CD4-positive, alpha-beta T cell treated with Interleukin-15 for 4 hours (primary cell): ENCODE measurements at regions not wholly inside any gene's neighbourhood (a gene's known extent, or its start where the extent isn't known, plus 50 kb on each side); places are given as distances from the start of the nearest gene placed in this dataset.
"Not testable (repeated sequence)": the region's sequence is repeated elsewhere in the genome, so short reads cannot be mapped to it uniquely, and the experiment has no call there.

Source experiments
- DNase-seq: peaks from one replicate; pipeline ENCODE4 v3.0.0-alpha.2; 2020; ENCODE audit warnings: low spot score

DNA sequence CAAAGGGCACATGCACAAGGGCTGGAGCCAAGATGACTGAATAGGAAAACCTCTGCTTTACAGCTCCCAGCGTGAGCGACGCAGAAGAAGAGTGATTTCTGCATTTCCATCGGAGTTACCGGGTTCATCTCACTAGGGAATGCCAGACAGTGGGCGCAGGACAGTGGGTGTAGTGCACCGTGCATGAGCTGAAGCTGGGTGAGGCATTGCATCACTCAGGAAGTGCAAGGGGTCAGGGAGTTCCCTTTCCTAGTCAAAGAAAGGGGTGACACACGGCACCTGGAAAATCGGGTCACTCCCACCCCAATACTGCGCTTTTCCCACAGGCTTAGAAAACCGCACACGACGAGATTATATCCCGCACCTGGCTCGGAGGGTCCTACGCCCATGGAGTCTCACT is 64.5 kb upstream of the HTR1E start:
- not testable (repeated sequence) for DNase-seq

DNA sequence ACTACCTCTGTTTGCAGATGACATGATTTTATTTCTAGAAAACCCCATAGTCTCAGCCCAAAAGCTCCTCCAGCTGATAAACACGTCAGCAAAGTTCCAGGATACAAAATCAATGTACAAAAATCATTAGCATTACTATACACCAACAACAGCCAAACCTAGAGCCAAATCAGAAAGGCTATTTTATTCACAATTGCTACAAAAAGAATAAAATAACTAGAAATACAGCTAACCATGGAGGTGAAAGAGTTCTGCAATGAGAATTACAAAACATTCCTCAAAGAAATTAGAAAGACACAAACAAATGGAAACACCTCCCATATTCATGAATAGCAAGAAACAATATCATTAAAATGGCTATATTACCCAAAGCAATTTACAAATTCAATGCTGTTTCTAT is 65.6 kb upstream of the HTR1E start:
- DNase-seq, result no peak

DNA sequence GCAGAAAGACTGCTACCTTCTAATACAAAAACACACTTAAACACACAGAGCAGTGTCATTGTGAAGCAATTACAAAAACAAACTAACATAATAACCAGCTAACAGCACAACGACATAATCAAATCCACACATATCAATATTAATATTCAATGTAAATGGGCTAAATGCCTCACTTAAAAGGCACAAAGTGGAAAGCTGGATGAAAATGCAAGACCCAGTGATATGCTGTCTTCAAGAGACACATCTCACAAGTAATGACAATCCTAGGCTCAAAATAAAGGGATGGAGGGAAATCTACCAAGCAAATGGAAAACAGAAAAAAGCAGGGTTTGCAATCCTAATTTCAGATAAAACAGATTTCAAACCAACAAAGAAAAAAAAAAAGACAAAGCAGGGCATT is 67.8 kb upstream of the HTR1E start:
- DNase-seq, result no peak

DNA sequence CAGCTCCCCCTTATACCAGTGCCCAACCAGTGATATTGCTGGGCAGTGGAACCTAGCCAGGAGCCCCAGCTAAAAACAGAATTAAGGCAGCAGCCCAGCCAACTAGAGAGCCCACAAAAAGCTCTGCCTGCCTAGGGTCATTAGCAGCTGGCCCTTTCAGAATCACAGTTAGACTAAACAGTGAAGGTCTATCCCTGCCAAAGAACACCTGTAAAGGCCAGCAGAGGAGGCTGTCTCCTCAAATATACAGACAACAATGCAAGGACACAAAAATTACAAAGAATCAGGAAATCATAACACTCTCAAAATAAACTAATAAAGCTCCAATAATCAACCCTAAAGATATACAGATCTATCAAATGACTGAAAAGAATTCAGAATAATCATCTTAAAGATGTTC is 77.8 kb upstream of the HTR1E start:
- no peak for DNase-seq

DNA sequence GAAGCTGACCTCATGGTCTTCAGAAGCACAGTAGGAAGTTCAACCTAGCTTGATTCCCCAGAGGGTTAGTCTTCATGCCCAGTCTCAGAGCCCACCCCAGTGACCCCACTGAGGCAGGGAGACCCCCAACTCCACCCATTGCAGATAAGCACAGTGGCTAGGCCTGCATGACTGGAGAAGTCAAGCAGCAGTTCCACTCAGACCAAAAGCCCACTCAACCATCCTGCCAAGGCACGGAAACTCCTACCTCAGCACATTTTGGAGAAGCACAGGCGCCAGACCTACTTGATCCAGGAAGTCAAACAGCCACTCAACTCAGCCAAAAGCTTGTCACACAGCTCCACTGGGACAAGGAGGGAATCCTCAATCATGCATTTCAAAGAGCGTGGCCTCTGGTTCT is 78.4 kb upstream of the HTR1E start:
- DNase-seq, result no peak

DNA sequence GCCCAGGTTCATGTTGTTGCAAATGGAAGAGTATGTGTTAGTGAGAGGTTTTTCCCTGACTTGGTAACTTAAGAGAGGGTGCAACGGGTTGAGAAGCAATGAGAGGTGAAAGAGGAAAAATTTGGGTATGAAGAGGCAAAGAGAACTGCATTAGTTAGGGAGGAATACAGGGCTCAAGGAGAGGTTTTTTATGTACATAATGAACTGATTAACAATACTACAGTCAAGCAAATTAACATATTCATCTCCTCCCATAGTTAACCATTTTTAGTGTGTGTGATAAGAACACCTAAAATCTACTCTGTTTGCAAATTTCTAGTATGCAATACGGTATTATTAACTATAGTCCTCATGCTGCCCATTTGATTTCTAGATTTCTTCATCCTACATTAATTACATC is 79.5 kb upstream of the HTR1E start:
- DNase-seq, result no peak

DNA sequence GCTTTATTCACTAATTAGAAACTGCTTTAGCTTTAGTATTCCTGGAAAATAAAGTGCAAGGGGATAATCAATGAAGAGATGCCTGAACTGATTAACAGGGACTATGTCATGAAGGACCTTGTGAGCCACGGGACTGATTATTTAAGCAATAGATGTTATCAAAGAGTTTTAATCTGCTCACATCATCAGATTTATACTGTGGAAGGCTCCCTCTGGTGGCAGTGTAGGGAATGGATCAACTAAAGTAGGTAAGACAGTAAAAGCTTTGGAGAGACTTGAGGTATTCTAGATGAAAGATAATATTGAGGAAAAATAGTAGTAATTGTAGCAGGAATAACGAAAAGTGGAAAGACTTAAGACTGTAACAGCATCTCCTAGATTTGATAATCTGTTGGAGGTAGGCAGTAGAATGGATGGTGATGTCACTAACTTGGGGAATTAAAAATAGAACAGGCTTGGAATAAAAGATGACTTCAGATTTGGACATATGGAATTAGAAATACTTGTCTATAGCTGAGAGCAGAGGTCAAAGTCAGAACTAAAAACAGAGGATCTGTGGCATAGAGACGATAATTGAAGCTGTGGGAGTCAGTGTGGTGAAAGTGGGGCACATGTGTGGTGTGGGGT is 80.3 kb upstream of the HTR1E start:
- DNase-seq, result peak; percentile 9

DNA sequence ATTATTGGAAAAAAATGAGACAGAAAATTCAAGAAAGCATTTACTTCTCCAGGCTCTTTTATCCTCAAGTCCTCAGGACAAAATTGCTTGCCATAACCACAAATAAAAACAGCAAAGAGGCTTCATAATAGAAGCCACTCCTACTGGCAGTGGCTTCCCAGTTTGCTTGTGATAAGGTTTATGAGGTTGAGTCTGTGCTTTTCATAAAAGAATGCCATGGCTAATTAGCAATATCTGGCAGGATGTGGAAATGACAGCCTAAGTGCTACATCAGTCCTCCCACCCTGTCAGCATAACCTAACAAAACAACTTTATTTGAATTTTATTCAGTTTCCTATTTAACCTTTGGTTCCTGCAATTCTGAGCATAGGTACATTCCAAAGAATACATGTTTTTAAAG is 80.9 kb upstream of the HTR1E start:
- DNase-seq, result no peak

DNA sequence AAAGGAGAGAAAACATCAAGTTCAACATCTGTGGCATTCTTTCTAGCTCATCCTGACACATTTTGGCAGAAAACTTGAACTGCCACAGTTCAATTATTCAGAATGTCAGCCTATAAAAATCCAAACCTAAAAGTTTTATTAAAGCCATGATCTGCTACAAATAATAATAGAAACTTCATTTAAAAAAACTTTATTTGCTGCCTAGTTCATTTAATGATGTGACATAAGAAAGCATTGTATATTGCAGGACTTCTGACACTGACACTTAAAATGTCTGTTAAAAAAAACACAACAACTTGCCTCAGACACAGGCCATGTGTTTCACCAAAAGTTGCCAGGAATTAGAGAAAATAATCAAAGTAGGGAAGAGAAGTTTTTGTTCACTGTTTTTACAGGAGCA is 88.3 kb upstream of the HTR1E start:
- DNase-seq, result no peak

DNA sequence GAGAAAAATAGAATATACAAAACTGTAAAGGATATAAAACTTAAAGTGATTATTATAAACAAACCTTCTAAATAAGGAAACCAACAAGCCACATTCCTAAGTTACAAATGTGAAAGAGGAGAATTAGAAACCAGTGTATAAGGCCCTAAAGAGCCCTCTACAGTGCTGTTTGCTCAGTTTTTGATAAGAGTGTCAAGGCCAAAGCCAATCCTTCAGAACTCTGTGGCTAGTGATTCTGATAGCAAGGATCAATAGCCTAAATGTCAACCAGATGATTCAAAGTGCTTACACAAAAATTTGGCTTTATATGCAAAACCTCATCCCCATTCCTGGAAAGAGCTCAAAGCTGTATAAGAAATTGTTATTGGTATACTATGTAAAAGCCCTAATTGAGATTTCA is 104.6 kb upstream of the HTR1E start:
- no peak for DNase-seq

DNA sequence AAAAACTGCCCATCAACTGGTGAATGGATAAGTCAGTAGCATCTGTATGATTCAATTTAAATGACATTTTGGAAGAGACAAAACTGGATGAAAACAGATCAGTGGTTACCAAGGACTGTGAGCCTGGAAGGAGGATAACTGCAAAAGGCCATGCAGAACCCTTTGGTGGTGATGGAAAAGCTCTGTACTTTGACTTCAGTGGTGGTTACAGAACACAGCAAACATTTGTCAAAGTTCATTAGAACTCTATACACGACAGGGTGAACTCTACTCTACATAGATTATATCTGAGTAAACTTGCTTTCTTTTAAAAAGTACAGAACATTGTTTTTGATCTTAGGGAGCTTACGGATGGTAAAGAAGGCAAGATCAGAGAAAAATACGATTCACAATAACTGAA is 111.9 kb upstream of the HTR1E start:
- DNase-seq, result no peak

DNA sequence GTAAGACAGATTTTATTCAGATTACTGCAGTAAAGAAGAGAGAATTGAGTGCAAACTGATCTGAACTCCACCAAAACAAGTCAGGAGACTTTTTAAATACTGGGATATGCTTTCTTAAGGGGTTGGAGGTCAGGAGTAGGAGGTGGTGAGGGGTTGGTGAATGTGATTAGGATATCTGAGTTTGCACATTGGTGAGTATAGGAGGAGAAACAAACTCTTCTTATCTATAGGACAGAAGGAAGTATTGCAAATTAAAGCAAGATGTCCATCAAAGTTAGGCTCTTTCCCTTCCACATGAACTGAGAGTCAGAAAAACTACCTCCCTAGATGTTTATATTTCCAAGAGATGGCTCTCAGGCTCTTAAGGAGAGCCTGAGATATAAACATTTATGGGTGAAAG is 114.6 kb upstream of the HTR1E start:
- DNase-seq, result no peak

DNA sequence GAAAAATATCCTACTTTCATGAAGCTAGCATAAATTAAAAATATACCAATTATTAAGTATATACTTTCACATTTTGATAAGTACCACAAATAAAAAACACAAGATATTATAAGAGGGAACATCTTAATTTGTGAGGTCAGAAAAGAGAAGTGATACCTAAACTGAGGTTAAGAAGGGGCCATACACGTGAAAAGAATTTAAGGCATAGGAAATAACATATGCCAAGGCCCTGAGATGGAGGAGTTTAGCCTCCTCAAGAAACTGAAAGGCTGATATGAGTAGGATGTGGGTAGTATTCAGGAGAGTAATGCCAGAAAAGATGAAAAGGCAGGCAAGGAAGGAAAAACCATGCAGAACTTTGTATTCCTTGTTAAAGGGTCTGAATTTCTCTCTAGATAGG is 116.6 kb upstream of the HTR1E start:
- DNase-seq, result no peak

DNA sequence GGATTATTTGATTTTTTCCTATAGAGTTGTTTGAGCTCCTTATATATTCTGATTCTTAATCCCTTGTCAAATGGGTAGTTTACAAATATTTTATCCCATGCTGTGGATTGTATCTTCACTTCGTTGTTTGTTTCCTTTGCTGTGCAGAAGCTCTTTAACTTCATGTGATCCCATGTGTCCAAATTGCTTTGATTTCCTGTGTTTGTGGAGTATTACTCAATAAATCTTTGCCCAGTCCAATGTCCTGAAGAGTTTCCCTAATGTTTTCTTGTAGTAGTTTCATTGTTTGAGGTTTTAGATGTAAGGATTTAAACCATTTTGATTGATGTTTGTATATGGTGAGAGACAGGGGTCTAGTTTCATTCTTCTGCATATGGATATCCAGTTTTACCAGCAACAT is 143.7 kb upstream of the HTR1E start:
- no peak for DNase-seq

DNA sequence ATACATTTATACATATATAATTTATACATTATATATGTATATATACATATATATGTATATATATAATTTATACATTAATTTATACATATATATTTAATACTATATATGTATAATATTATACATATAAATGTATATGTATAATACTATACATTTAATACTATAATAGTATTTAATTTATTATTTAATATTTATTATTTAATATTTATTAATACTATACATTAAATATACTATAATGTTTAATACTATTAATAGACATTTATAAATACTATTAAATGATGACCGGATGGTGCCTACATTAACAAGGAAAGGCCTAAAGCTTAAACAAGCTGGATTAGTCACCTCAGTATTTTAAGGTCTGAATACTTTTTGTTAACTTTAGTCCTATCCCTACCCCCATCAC is 145.9 kb upstream of the HTR1E start:
- no peak for DNase-seq

DNA sequence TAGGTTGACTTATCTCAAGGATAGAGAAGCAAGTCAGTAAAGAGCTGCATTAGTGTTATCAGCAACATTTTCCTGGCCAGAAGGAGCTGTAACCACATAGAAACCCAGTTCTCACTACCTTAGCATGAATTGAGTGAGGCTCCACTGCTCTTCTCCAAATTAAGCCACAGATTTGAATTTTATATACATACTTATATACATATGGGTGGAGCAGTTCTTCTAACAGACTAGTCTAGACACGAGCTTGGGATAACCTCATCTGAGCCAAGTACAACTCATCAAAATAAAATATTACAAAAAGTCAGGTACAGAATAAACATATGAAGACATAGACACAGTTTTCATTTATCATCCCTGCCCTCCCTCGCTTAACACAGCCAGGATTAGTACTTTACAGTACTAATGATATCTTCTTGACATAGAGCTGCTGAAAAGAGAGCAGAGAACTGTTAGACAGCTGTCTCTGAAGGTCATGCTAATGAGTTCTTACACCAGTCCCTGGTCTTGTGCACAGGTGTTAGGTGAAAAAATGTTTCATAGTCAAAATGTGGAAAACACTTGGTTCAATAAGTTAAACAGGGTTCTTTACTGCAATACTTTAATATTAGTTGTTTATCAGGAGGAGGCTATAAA is 147.4 kb upstream of the HTR1E start:
- no peak for DNase-seq

DNA sequence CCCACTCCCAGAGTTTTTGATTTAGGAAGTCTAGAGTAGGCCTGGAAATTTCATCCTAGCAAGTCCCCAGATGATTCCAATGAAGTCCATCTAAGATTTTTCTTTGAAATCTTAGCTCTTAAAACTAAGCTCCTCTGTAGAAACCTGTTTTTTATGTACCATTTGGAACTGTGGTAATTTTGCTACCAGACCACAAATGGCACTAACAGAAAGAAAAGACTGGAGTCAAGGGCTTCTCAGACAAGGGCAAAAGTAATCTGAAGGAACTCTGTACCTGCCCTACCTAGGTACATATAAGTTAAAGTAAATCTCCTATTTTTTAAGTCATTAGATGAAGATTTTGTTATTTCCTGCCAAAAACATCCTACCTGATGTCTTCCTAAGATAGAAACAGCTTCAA is 155.0 kb upstream of the HTR1E start:
- no peak for DNase-seq

DNA sequence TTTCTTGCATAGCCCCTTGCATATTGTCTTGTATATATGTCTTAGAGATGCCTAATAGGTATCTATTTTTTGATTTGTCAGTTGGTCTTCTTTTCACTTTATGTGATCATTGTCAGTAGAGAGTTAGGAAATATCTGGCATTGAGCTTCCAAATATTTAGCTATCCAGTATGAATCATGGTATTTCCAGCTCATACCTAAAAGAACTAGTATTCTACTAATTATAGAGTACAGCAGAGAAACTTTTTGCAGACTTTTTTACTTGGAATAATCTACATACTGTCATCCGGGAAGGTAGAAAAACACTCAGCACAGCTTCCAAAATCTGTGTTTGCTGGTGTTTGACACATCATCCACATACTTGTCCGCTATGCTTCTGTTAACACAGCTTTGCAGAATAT is 156.4 kb upstream of the HTR1E start:
- no peak for DNase-seq

DNA sequence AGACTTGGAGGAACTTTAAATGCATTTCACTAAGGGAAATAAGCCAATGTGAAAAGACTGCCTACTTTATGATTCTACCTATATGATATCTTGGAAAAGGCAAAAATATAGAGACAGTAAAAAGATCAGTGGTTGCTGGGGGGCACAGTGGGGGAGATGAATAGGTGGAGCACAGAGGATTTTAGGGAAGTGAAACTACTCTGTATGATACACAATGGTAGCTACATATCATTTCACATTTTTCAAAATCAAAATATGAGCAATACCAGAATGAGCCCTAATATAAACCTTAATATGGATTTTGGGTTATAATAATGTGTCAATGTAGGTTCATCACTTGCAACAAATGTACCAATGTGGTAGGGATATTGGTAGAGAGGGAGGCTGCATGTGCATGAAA is 161.4 kb upstream of the HTR1E start:
- DNase-seq, result no peak

DNA sequence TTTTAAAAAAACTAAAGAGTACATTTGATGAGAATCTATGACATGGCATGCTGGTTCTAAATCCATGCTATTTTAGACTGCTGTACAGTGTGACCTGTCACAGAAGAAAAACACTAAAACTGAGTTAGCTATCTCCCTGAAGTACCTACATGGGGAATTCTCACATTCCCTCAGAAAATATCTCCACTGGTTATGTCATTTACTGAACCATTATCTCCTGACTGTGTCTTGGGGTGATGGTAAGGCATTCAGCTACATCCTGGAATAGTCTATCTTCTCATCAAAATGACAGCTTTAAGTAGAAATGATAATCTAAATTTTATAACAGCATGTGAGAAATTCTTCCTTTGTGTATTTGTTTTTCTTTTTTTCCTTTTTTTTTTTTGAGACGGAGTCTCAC is 172.1 kb upstream of the HTR1E start:
- DNase-seq, result no peak

DNA sequence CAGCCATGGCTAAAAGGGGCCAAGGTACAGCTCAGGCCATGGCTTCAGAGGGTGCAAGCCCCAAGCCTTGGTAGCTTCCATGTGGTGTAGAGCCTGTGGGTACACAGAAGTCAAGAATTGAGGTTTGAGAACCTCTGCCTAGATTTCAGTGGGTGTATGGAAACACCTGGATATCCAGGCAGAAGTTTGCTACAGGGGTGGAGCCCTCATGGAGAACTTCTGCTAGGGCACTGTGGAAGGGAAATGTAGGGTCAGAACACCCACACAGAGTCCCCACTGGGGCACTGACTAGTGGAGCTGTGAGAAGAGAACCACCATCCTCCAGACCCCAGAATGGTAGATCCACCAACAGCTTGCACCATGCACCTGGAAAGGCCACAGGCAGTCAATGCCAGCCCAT is 177.4 kb upstream of the HTR1E start:
- DNase-seq, result not testable (repeated sequence)

DNA sequence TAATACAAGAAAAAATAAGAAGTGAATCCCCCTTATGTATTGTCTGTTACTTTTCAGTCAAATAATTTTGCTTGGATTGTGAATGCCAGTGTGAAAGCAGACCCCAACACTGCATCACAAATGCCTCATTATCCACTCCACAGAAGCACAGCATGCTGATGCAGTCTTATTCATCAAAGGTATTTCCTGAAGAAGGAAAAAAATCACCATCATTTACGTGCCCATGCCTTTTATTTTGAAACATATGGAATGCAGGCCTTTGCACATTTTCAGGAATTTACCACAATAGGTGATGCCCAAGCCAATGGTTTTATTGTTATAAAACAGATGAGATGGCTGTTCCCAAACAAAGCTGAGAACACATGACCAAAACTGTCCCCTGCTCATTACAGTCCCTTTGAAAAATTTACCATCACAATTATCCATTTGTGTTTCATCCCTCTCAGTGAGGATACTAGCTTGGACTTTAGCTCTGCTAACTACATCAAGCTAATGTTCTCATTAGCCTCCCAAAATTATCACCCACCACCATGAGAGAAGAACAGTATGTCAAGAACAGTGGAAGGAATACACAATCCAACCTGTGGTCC is 180.6 kb upstream of the HTR1E start:
- no peak for DNase-seq

DNA sequence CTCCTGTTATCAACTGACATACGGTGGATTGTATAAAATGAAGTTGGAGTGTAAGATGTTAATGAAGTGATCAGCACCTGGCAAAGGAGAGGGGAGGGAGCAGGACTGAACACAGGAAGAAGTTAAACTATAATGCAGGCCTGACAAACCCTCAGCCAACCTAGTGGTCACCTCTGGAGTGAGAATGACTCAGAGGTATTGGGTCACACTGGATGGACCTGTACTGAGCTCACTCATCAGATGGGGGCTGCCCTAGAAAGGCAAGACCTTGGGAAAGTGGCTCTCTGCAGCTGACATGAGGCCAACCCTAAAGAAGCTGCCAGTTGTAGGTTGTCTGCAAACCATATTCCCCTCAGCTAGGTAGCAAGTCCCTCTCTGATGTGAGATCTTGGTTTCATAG is 193.3 kb upstream of the HTR1E start:
- DNase-seq, result no peak

DNA sequence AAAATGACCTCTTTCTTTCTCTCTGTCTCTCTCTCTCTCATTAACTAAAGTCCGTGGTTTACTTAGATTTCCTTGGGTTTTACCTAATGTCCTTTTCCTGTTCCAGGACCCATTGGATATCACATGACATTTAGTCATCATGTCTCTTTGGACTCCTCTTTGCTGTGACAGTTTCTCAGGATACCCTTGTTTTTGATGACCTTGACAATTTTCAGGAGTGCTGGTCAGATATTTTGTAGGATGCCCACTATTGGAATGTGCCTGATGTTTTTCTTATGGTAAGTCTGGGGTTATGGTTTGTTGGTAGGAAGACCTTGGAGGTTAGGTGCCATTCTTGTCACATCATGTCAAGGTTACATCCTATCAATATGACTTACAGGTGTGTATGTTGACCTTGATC is 199.2 kb upstream of the HTR1E start:
- no peak for DNase-seq
